K562 (cell line): ENCODE measurements at regions not wholly inside any gene's neighbourhood (a gene's known extent, or its start where the extent isn't known, plus 50 kb on each side); places are given as distances from the start of the nearest gene placed in this dataset.

ENCODE experiments used
- ATAC-seq: fragments of 200-7000 bp; cut with Tn5 transposase; 3 replicates; pipeline ENCODE4 v1.9.1; 2020; ENCODE audit warnings: moderate library complexity
- BruUV-seq: library from RNA; stranded (reverse); fragments of 400-500 nt; replicated peaks from 2 replicates; lab custom pipeline; 2021; lab: Mats Ljungman, UMichigan
- CTCF ChIA-PET: fragments of 300-600 bp; formaldehyde crosslinking; extraction: SDS; loops from one replicate; lab custom pipeline; 2021; ENCODE audit warnings: low intra/inter-chr PET ratio; lab: Yijun Ruan, JAX
- POLR2A ChIA-PET: fragments of 300-600, 350-650 bp; sonication (Branson Sonifier 250); formaldehyde crosslinking; extraction: SDS; loops from one replicate; lab custom pipeline; 2021; ENCODE audit warnings: antibody characterized with exemption, inconsistent platforms; lab: Yijun Ruan, JAX
- DNase-seq, 4 experiments: peaks; one replicate each; pipeline versions ENCODE4 v3.0.0 to v3.0.0-alpha.2; 2011 to 2018; ENCODE audit warnings: low spot score in 3 of 4, mixed read lengths in 3 of 4; ENCODE audit errors: extremely low read depth in 1 of 4
- FAIRE-seq: peaks from 2 replicates; lab custom pipeline; 2011; peaks lifted over from hg19 to GRCh38; lab: Jason Lieb, UNC
- H2AFZ ChIP-seq: 2 replicates; pipeline ENCODE4 v1.6.0; 2011; ENCODE audit warnings: low read depth, low read length, control low read depth, inconsistent platforms
- H3K27ac ChIP-seq: fragments of 200-600 bp; 3 replicates; pipeline ENCODE4 v1.8.0; 2011; ENCODE audit warnings: low read depth, mild to moderate bottlenecking, control low read depth, inconsistent platforms, low read length, moderate library complexity, mixed read lengths; ENCODE audit errors: extremely low read depth
- H3K27me3 ChIP-seq, 2 experiments: fragments of 300-600 bp in 1 of 2; 2 replicates in 1 of 2; 3 replicates in 1 of 2; pipeline versions ENCODE4 v1.6.0 to v1.8.0; 2011; ENCODE audit warnings: inconsistent platforms in 2 of 2, low read length in 2 of 2, mild to moderate bottlenecking in 1 of 2, mixed read lengths in 1 of 2, moderate library complexity in 1 of 2; ENCODE audit not compliant: control insufficient read depth in 2 of 2, insufficient read depth in 2 of 2
- H3K36me3 ChIP-seq: fragments of 300-600 bp; 3 replicates; pipeline ENCODE4 v1.8.0; 2011; ENCODE audit warnings: mild to moderate bottlenecking, low read length, inconsistent platforms; ENCODE audit not compliant: control insufficient read depth, insufficient read depth
- H3K4me1 ChIP-seq, 2 experiments: fragments of 200-600 bp in 1 of 2; replicated peaks in 1 of 2; 2 replicates in 1 of 2; 3 replicates in 1 of 2; pipeline versions ENCODE4 v1.5.1 to v1.8.0; 2011; ENCODE audit warnings: inconsistent platforms in 2 of 2, low read length in 2 of 2, mild to moderate bottlenecking in 1 of 2, mixed read lengths in 1 of 2, moderate library complexity in 1 of 2; ENCODE audit not compliant: control insufficient read depth in 2 of 2, insufficient read depth in 2 of 2
- H3K4me2 ChIP-seq: 2 replicates; pipeline ENCODE4 v1.6.1; 2011; ENCODE audit warnings: low read length, control low read depth, inconsistent platforms, mixed read lengths; ENCODE audit not compliant: insufficient read depth
- H3K4me3 ChIP-seq: fragments of 200-600 bp; sonication (generic), shearing (Covaris generic); 2 replicates; pipeline ENCODE4 v1.5.1; 2016; ENCODE audit warnings: control low read depth, inconsistent platforms
- H3K79me2 ChIP-seq: fragments of 200-600 bp; 3 replicates; pipeline ENCODE4 v1.8.0; 2011; ENCODE audit warnings: low read length, inconsistent platforms; ENCODE audit not compliant: control insufficient read depth, insufficient read depth
- H3K9ac ChIP-seq, 2 experiments: 2 replicates each; pipeline versions ENCODE4 v1.6.0 to v1.6.1; 2011; ENCODE audit warnings: low read depth in 2 of 2, low read length in 2 of 2, control low read depth in 1 of 2, inconsistent platforms in 1 of 2, mild to moderate bottlenecking in 1 of 2, mixed read lengths in 1 of 2; ENCODE audit not compliant: insufficient read depth in 1 of 2
- H3K9me1 ChIP-seq: one replicate; pipeline ENCODE4 v1.6.0; 2011; ENCODE audit warnings: inconsistent platforms, mild to moderate bottlenecking, low read length, moderate library complexity; ENCODE audit not compliant: control insufficient read depth, insufficient read depth
- H3K9me3 ChIP-seq: replicated peaks from 2 replicates; pipeline ENCODE4 v1.5.1; 2011; ENCODE audit warnings: low read depth, low read length, inconsistent platforms; ENCODE audit not compliant: control insufficient read depth, insufficient read depth
- H4K20me1 ChIP-seq: replicated peaks from 2 replicates; pipeline ENCODE4 v1.6.1; 2011; ENCODE audit warnings: low read length, inconsistent platforms, mixed read lengths; ENCODE audit not compliant: control insufficient read depth, insufficient read depth
- BACH1 ChIP-seq: fragments of 200-800 bp; sonication (Bioruptor generic); IDR thresholded peaks from 2 replicates; pipeline ENCODE4 v1.6.1; 2016; ENCODE audit warnings: missing genetic modification characterization, missing compliant biosample characterization
- CBFA2T2 ChIP-seq: fragments of 450-650 bp; conservative IDR thresholded peaks from 2 replicates; pipeline ENCODE4 v1.6.1; 2017; ENCODE audit warnings: mild to moderate bottlenecking
- CEBPB ChIP-seq: fragments of 450-650 bp; IDR thresholded peaks from 2 replicates; pipeline ENCODE4 v1.6.1; 2016; ENCODE audit warnings: missing genetic modification characterization, missing compliant biosample characterization
- CREB3L1 ChIP-seq: fragments of 450-650 bp; IDR thresholded peaks from 2 replicates; pipeline ENCODE4 v1.6.1; 2014; ENCODE audit warnings: low read depth, mild to moderate bottlenecking, moderate library complexity, borderline replicate concordance
- MIER1 ChIP-seq: fragments of 450-650 bp; IDR thresholded peaks from 2 replicates; pipeline ENCODE4 v1.6.1; 2016; ENCODE audit warnings: antibody characterized with exemption, mild to moderate bottlenecking, low read depth
- POLR2AphosphoS2 ChIP-seq: IDR thresholded peaks from 2 replicates; pipeline ENCODE4 v1.6.1; 2012; ENCODE audit warnings: low read length, improper control_type of control experiment
- SRSF3 ChIP-seq: fragments of 200-400 bp; formaldehyde crosslinking; IDR thresholded peaks from 2 replicates; pipeline ENCODE4 v1.6.1; 2016; ENCODE audit warnings: mild to moderate bottlenecking, low read length, moderate library complexity; ENCODE audit not compliant: insufficient read depth
- ZNF165 ChIP-seq: fragments of 250-450 bp; sonication (Bioruptor Pico); IDR thresholded peaks from 2 replicates; pipeline ENCODE4 v1.4.0; 2020; ENCODE audit warnings: borderline replicate concordance
- WGBS: fragments of 100-300 bp; shearing (Covaris generic); methylation state at CpG from one replicate; pipeline ENCODE4 v1.1.6; 2016; ENCODE audit warnings: low coverage, mixed read lengths; ENCODE audit not compliant: insufficient coverage; ENCODE audit errors: missing lambda C conversion rate; 5-methylcytosine and 5-hydroxymethylcytosine counted together
- in situ Hi-C: fragments of 300-500 bp; cut with MboI; formaldehyde crosslinking; loops from 4 replicates; pipeline ENCODE4 v1.15.0; 2018; ENCODE audit warnings: inconsistent platforms, mixed read lengths
- intact Hi-C: fragments of 100-400 bp; cut with micrococcal nuclease; formaldehyde crosslinking; loops from 2 replicates; pipeline ENCODE4 v1.14.2; 2022
- TF ChIP-seq, protein P1 (sequence below), 2 experiments: IDR thresholded peaks in 1 of 2; conservative IDR thresholded peaks in 1 of 2; 2 replicates each; pipeline ENCODE4 v1.6.1; 2016; ENCODE audit warnings: low read depth in 2 of 2, mild to moderate bottlenecking in 1 of 2, missing compliant biosample characterization in 1 of 2, missing genetic modification characterization in 1 of 2, moderate library complexity in 1 of 2

DNA sequence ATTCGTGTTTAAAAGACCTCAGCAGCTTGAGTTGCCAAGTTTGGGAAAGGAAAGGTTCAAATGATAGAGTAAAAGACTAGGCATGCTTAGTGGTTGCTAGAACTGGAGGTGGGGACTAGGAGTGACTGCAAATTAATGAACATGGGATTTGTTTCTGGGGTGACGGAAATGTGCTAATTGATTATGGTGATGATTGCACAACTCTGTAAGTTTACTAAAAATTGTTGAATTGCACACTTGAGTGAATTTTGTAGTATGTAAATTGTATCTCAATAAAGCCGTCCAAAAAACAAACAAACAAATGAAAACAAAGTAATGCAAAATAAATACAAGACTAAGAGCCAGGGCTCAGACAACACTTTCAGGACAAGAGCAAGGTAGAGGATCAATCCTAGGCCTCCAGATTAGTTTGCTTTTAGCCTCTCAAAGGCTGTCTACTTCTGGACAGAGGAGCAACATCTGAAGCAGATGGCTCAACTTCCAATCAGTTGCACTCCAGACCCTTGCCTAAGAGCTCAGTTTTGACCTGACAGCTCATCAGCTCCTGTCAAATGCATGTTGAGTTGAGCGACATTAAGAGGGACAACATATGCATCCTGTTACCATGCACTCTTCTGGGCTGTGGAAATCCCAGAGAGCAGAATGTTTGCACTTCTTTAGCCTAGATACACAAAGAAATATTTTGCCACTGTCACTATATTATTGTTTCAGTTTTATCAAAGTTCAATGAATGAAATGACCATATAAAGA, 111.2 kb upstream of the ASIC2 start:
- ChIA-PET CTCF (no interaction called here), POLR2A (interaction anchor here (1.0 to 1.3 kb wide), 2 partner anchors 9 to 12 kb away, joined by 3 read pairs; no protein-coding TSS in a partner anchor)
- intact Hi-C loops (no loop called here), in situ Hi-C loops (no loop called here)
- 0% methylated on average over 4 of the region's 4 CpGs for WGBS
- Histone ChIP-seq H3K27me3 (no peaks in the 10 kb centered on the region; a peak in 1 of 5 replicates), H2AFZ (no peak overlapping the region), H4K20me1 (no peaks in the 10 kb centered on the region), H3K4me2 (no peak overlapping the region), H3K9ac (no peak overlapping the region), H3K36me3 (no peaks in the 10 kb centered on the region), H3K4me3 (no peak overlapping the region), H3K27ac (no peak overlapping the region)
- no TSS peak for BruUV-seq
- ATAC-seq = no peak
- DNase-seq = no peak
- no peak for FAIRE-seq
- TF ChIP-seq CEBPB = peak; percentile 46
- no peak for TF ChIP-seq BACH1 (tag)
- TF ChIP-seq, all 486 proteins: peak for 1
- Histone ChIP-seq H3K4me1 (no peaks in the 10 kb centered on the region), H3K79me2 (no peaks in the 10 kb centered on the region), H3K9me1 (no peaks in the 10 kb centered on the region), H3K9me3 (no peaks in the 10 kb centered on the region)

GRCh38 chr17:33416131-33416530, 123.0 kb upstream of the ASIC2 start:
- 0% methylated on average over 2 of the region's 2 CpGs for WGBS
- CTCF ChIA-PET = no interaction called here
- TF ChIP-seq CREB3L1 (no peak), MIER1 (no peak), SRSF3 (no peak), POLR2AphosphoS2 (no peak), CBFA2T2 (no peak), ZNF165 (CRISPR knock-in tag) (no peak)
- TF ChIP-seq, protein P1, sequence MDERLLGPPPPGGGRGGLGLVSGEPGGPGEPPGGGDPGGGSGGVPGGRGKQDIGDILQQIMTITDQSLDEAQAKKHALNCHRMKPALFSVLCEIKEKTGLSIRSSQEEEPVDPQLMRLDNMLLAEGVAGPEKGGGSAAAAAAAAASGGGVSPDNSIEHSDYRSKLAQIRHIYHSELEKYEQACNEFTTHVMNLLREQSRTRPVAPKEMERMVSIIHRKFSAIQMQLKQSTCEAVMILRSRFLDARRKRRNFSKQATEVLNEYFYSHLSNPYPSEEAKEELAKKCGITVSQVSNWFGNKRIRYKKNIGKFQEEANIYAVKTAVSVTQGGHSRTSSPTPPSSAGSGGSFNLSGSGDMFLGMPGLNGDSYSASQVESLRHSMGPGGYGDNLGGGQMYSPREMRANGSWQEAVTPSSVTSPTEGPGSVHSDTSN (CRISPR knock-in tag; IDR thresholded peaks at IDR 0.05; ENCODE audit: low read depth) = no peak
- TF ChIP-seq, protein P1 (tag; conservative IDR thresholded peaks at IDR 0.05; ENCODE audit: low read depth) = peak; percentile 81

More at GRCh38 chr17:33416131-33416530, 123.0 kb upstream of the ASIC2 start:
- no peaks in the 10 kb centered on the region for H3K79me2 ChIP-seq
- intact Hi-C loops (no loop called here), in situ Hi-C loops (no loop called here)
- peaks cover 0 to 6% of the 10 kb centered on the region in 2 experiments; a peak in 2 of 5 replicates for H3K27me3 ChIP-seq
- H3K9me1 ChIP-seq = no peaks in the 10 kb centered on the region
- no peak for ATAC-seq
- no peak overlapping the region for H3K4me2 ChIP-seq
- H2AFZ ChIP-seq = no peak overlapping the region
- H3K9me3 ChIP-seq = no peaks in the 10 kb centered on the region
- no peak overlapping the region for H3K9ac ChIP-seq
- no peak overlapping the region for H3K4me3 ChIP-seq
- DNase-seq = no peak
- no peak overlapping the region for H3K27ac ChIP-seq
- POLR2A ChIA-PET = interaction anchor here (0.5 to 0.9 kb wide), 2 partner anchors 13 to 17 kb away, joined by 3 to 4 read pairs; no protein-coding TSS in a partner anchor
- H3K36me3 ChIP-seq = no peaks in the 10 kb centered on the region
- no peaks in the 10 kb centered on the region for H4K20me1 ChIP-seq
- H3K4me1 ChIP-seq = no peaks in the 10 kb centered on the region
- BruUV-seq = no TSS peak
- FAIRE-seq = no peak
